Adrenal gland (tissue), 9 donors: ENCODE measurements at regions not wholly inside any gene's neighbourhood (a gene's known extent, or its start where the extent isn't known, plus 50 kb on each side); places are given as distances from the start of the nearest gene placed in this dataset.

ENCODE experiments used
- DNase-seq, 7 donors: peaks; one replicate each; pipeline ENCODE4 v3.0.0-alpha.2; 2019 to 2020
- H3K27ac ChIP-seq, 5 donors: fragments of 200-600 bp; sonication (generic) in 4 of 5; 1 replicate in 3 of 5; 2 replicates in 2 of 5; pipeline versions ENCODE4 v1.5.1 to v1.8.0; 2016 to 2020; ENCODE audit warnings: mild to moderate bottlenecking in 1 of 5
- H3K27me3 ChIP-seq: fragments of 200-600 bp; 2 replicates; pipeline ENCODE4 v1.8.0; 2021
- H3K36me3 ChIP-seq, 2 donors: fragments of 200-600 bp; replicated peaks in 1 of 2; 1 replicate in 1 of 2; 2 replicates in 1 of 2; pipeline versions ENCODE4 v1.5.1 to v1.8.0; 2018 to 2022
- H3K4me1 ChIP-seq, 2 donors: fragments of 200-600 bp; replicated peaks in 1 of 2; 1 replicate in 1 of 2; 2 replicates in 1 of 2; pipeline versions ENCODE4 v1.5.1 to v1.8.0; 2018 to 2021
- H3K4me3 ChIP-seq, 4 donors: fragments of 200-600 bp; sonication (generic) in 3 of 4; one replicate each; pipeline ENCODE4 v1.5.1; 2016 to 2018
- H3K9me3 ChIP-seq, 3 donors: fragments of 200-600 bp; sonication (generic) in 1 of 3; replicated peaks in 1 of 3; 1 replicate in 2 of 3; 2 replicates in 1 of 3; pipeline versions ENCODE4 v1.5.1 to v1.8.0; 2016 to 2021
- CTCF ChIP-seq, 6 experiments: fragments of 450-650 bp in 4 of 6; fragments of 200-600 bp in 2 of 6; sonication (generic) in 1 of 6; IDR thresholded peaks; 1 replicate in 5 of 6; 2 replicates in 1 of 6; pipeline versions ENCODE4 v1.5.1 to v1.8.0; 2016 to 2021; ENCODE audit warnings: antibody characterized with exemption in 6 of 6, mild to moderate bottlenecking in 2 of 6, moderate library complexity in 1 of 6
- POLR2A ChIP-seq, 2 donors: fragments of 450-650 bp; IDR thresholded peaks; one replicate each; pipeline ENCODE4 v1.6.1; 2017; ENCODE audit warnings: antibody characterized with exemption in 2 of 2, mild to moderate bottlenecking in 2 of 2, moderate library complexity in 1 of 2
- WGBS, 4 donors: extraction: QIAGEN DNeasy Blood & Tissue Kit in 2 of 4; methylation state at CpG; one replicate each; pipeline versions ENCODE4 v1.1.5 to v1.1.7; 2013 to 2017; 5-methylcytosine and 5-hydroxymethylcytosine counted together
- intact Hi-C, 2 donors: fragments of 100-400 bp; cut with DNase I; formaldehyde crosslinking; loops; one replicate each; pipeline versions ENCODE4 v1.14.1 to v1.15.0; 2022 to 2023
- donor health status: healthy with polysubstance abuse.
- donor health status: Bipolar disorder and iron deficiency.
- donor health status: DM: yes; HTN: yes; CAD: no.
- donor health status: DM: no; HTN: no; CAD: no.
- donor health status: DM: no; HTN: no; CAD: no.

- intact Hi-C loops, result no loop called here
- no peak for DNase-seq
- TF ChIP-seq POLR2A (IDR thresholded peaks at IDR 0.05) (no peak), CTCF (IDR thresholded peaks at IDR 0.05) (no peak)
- Histone ChIP-seq H3K27me3 (no peaks in the 10 kb centered on the region), H3K36me3 (no peaks in the 10 kb centered on the region), H3K9me3 (no peaks in the 10 kb centered on the region), H3K4me1 (no peaks in the 10 kb centered on the region), H3K4me3 (no peak overlapping the region), H3K27ac (no peak overlapping the region)
- WGBS, 4 donors, result 42 to 60% (median 48%) methylated on average over 1 of the region's 1 CpG
Measured at GRCh38 chr21:25127007-25127406, 480.3 kb downstream of the MRPL39 start.

GRCh38 chr21:25126564-25126963 lies 480.7 kb downstream of the MRPL39 start:
- H3K9me3 ChIP-seq, result no peaks in the 10 kb centered on the region
- H3K36me3 ChIP-seq, result no peaks in the 10 kb centered on the region
- WGBS, 4 donors, result 21 to 35% (median 32%) methylated on average over 3 of the region's 3 CpGs
- H3K27ac ChIP-seq, result no peak overlapping the region
- H3K4me3 ChIP-seq, result no peak overlapping the region
- no peak for DNase-seq
- H3K27me3 ChIP-seq, result no peaks in the 10 kb centered on the region
- intact Hi-C loops, result no loop called here
- no peak for TF ChIP-seq CTCF (IDR thresholded peaks at IDR 0.05)
- no peak for TF ChIP-seq POLR2A (IDR thresholded peaks at IDR 0.05)
- H3K4me1 ChIP-seq, result no peaks in the 10 kb centered on the region

GRCh38 chr21:25118648-25119047 lies 488.6 kb downstream of the MRPL39 start:
- intact Hi-C loops, result no loop called here
- TF ChIP-seq CTCF (IDR thresholded peaks at IDR 0.05), result no peak
- TF ChIP-seq POLR2A (IDR thresholded peaks at IDR 0.05), result no peak
- WGBS, 4 donors, result 90 to 96% (median 92%) methylated on average over 12 to 13 of the region's 13 CpGs
- no peak for DNase-seq
- Histone ChIP-seq H3K4me3 (no peak overlapping the region), H3K27me3 (no peaks in the 10 kb centered on the region), H3K4me1 (no peaks in the 10 kb centered on the region), H3K9me3 (no peaks in the 10 kb centered on the region), H3K27ac (no peak overlapping the region), H3K36me3 (no peaks in the 10 kb centered on the region)

- Histone ChIP-seq H3K27me3 (no peaks in the 10 kb centered on the region), H3K4me1 (no peaks in the 10 kb centered on the region), H3K27ac (no peak overlapping the region), H3K4me3 (no peak overlapping the region), H3K36me3 (no peaks in the 10 kb centered on the region), H3K9me3 (no peaks in the 10 kb centered on the region)
- 60 to 77% (median 67%) methylated on average over 1 of the region's 1 CpG for WGBS, 4 donors
- TF ChIP-seq CTCF (IDR thresholded peaks at IDR 0.05) (no peak), POLR2A (IDR thresholded peaks at IDR 0.05) (no peak)
- DNase-seq, result no peak
- intact Hi-C loops, result no loop called here
Measured at GRCh38 chr21:25115021-25115420, 492.3 kb downstream of the MRPL39 start.
